NK-92 treated with Interleukin-12 subunit alpha and Interleukin-12 subunit beta, amount 100 ng/mL, for 24 hours (cell line): ENCODE measurements at regions not wholly inside any gene's neighbourhood (a gene's known extent, or its start where the extent isn't known, plus 50 kb on each side); places are given as distances from the start of the nearest gene placed in this dataset.

Experiments used
- DNase-seq: peaks from one replicate; lab custom pipeline; 2025; lab: John Stamatoyannopoulos, UW

DNA sequence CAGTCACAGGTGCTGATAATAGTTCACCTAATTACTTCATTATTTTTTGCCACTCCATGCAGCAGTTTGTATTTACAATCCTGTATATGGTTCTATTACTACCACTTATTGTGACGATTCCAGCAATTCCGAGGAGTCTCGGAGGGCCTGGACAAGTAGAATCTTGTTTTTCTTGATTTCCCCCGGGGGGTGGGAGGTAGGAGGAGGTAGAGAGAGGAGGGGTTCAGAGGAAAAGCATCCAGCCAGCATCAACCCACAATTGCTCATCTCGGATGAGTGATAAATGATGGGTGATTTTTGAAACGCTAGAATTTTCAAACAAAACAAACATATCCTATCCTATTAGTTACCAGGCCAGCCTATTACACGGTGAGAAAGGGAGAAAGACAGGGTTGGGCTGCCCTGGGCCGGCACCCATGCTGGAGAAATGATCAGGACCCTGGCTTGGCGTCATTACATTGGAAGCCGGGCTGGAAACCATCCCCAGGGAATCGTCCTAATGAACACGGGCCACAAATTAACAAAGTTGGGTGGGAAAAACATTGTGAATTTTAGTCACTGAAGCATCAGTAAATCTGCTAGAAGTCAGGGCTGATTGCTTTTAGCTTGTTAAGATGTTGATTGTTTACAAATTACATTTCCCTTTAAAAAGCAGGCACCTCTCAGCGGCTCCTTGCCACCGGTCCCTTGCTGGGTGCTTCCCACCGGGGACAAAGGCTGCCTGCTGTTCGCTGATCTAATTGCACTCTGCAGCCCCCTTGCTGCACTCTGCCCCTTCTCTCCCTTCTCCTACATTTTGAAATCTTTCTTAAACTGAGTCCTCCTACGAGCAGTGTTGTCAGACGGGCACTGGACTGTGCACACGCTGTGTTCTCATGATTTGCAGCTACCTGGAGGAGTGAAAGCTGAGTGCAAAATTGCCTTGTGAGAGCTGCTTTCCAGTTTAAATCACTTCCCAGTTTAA is 95.5 kb downstream of the FAM204A start:
- no peak for DNase-seq

DNA sequence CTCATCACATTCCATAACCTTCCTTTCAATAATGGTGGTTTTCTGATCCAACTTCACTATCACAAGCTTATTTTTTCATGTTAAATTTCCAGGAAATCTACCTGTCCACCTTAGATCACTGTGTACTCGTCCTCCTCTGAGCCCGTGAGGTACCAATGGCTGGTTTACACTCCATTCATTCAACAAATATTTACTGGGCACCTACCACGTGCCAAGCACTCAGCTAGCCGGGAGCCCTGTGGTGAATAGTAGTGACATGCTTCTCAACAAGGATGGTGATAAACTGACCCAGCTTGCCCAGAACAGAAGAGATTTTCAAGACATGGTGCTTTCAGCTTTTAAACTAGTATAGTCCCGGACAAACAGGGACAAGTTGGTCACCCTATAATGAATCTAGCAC is 98.2 kb downstream of the FAM204A start:
- DNase-seq: no peak

DNA sequence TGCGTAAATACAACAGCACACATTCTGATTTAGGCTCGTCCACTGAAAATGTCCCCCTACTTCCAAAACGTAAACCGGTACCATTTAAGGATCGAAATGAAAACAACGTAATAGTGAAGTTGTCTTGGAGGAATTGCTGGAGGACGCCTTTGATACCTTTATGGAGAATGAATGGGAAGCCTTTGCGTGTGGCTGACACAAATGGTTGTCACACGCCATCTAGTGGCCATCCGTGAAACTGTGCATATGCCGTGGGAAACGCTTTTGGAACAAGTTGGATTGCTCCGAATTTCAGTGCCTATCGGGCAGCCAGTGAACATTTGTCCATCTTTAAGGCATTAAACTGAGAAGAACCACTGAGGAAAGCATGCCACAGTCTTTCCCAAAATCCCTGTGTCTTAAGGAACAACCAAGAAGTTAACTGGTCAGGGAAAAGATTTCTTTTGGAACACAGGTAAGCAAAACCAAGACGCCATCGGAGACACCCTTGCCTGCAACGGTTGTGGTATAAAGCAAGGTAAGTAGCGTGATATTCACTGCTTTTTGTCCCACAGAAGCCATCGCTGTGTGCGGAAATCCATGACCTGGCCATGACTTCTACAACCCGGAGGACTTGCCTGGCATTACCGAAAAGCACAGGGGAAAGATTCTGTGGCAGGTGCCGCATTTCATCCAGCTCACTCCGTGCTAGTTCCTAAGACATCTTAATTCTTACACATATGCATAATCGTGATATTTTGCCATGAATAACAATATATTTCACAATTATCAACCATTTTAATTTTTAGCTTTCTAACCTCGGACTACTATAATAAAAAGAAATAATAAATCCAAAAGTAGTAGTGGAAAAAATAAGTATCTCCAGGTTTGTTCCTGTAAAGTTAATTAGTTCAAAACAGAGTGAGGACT is 100.6 kb downstream of the FAM204A start:
- DNase-seq: peak; percentile 10

DNA sequence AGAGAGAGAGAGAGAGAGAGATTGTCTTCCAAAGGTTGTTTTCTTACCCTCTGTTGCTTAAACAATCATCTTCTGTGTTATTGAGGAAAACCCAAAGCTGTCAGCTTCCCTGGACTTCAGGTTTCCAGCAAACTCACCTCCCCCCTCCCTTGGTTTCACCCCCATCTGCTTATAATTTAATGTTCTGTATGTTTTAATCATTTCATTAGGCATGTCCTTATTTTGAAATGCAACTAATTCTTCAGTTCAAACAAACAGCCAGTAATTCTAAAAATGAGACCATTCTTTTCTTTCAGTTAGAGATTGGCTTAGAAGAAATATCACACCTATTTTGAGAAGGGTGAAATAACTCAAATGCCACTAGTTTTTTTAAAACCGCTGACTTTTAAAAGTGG is 102.9 kb downstream of the FAM204A start:
- no peak for DNase-seq

DNA sequence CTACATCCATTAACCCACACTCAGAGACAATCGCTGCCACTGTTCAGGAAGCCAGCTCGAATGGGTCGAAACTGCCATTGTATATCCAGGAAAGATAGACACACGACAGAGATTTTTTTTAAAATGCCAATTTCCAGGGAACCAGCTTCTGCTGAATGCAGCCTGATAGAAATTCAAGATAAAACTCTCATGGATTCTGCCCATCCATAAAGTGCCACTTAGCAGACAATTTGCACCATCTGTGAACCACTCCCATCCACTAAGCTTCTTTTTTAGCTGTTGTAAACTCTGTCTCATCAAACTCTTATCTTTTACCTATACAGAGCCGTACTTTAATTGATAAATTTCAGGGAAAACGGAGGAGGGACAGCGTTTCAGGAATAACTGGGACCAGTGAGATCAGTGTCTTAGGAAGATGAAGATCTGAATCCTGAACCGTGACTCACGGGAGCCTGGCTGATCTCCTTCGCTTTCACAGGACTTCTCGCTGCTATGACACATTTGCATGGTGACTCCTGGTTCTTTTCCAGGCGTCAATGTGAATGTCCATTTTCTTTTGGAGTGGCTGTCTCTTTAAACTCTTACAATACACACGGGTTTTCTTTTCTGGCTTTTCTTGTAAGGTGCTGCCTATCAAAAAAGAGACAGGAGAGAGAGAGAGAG is 103.4 kb downstream of the FAM204A start:
- no peak for DNase-seq

DNA sequence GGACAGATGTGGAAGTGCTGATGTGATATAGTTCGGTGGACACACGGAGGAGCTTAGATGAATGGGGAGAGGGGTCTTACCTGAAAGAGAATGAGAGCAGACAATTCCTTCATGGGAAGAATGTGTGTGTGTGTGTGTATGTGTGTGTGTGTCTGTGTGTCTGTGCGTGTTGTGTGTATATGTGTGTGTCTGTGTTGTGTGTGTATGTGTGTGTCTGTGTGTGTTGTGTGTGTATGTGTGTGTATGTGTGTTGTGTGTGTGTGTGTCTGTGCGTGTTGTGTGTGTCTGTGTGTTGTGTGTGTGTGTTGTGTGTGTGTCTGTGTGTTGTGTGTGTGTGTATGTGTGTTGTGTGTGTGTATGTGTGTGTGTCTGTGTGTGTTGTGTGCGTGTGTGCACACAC is 104.2 kb downstream of the FAM204A start:
- DNase-seq: no peak

DNA sequence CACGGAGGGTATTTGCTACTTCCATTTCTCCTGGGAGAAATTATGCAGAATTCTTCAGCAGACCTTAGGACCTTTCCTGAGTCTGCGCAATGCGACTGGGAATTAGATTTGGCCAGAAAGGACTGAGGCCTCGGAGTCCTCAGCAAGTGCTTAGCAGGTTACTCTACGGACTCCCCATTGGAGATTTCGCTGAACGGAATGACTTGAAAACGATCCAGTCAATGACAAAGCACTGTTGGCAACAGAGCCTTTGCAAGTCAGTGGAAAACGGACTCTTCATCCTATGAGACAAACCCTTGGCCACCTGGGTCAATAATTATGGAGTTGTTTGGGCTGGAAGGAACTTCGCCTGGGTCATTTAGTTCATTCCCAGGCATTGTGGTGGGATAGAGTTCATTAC is 107.4 kb downstream of the FAM204A start:
- no peak for DNase-seq

DNA sequence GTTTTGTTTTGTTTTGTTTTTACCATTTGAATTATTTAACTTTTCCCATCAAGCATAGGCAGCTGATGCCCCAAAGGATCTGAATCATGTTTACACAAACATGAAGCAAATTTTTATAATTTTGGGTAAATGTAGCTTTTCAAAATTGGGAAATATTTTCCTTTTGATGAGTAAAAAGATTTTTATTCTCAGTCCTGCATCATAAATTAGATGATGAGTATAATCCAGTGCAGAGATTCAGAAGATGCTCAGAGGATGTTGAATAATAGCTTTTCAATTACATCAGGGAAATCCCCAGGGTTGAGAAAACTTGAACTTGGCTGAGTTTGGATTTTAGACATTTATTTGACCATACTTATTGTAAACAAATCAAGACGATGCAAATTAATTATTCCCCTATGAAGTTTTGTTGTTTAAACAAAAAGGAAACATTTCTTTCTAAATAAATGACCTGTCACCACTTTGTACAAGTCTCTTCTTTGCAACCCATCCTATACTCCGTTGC is 121.7 kb downstream of the FAM204A start:
- no peak for DNase-seq

DNA sequence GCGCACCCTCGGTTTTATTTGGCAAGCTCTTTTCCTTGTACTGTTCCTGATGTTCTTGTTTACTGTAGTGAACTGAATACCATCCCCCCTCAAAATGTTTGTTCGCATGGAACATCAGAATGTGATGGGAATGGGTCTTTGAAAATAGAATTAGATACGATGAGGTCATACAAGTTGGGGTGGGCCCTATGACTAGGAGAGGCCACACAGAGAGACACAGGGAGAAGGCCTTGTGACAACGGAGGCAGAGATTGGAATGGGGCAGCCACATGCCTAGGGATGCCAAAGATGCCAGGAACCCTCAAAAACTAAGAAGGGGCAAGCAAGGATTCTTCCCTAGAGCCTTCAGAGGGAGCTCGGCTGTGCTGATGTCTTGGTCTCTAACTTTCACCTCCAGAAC is 123.6 kb downstream of the FAM204A start:
- DNase-seq: no peak

DNA sequence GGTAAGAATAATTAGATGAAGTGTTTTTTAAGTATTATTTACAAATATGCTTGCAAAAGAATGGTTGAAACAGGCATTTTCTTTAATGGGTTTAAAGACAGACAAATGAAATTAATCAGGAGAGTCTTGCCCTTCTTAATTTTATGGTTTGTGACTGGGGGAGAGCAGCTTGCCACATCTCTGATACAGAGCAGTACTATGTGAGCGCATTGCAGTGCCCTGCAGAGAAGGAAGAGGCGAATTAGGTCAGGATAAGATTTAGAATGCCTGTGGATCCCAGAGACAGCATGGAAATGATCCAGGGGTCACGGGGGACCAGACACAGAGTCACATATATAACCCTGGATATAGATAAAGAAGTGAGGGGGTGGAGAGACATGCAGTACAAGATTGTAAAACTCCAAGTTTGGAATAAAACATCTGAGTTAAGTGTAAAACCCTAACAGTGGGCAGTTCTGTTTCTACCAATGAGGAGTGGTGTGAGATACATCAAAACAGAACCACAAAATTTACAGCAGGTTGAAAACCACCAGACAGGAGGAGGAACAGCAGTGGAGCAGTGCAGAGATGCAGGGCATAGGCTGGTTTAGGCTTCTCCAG is 125.5 kb downstream of the FAM204A start:
- DNase-seq: no peak

DNA sequence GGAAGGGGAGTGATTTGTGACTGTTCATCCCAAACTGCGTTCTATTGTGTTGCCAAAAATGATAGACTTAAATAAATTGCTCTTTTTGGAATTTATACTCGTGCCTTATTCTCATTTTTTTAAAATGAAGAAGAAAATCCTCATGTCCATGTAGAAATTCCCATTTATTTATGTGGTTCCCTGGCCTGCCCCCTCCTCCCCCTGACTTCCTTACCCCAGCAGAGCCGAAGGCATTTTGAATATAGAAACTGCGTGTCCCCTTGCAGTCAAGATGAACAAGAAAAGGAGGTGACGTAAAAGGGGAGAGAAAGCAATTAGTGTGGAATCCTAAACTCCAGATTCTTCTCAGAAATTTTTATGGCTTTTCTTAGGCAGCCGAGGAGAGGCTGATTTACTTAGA is 126.1 kb downstream of the FAM204A start:
- no peak for DNase-seq

DNA sequence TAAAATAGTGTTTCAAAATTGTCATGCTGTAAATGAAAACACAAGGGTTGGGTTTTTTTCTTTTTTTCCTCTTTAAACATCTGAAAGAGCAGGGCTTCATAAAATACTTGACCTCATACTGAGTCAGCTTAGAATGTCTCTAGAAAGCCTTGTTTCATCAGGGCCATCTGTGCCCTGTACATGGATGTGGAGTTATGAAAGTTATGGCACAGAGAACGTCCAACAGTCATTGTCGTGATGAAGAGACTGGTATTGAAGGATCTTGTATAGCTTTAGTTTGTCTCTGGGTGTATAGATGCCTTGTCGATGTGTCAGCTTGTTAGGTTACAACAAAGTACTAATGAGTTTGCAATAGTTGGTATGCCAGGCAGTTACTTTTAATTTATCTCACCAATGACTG is 127.3 kb downstream of the FAM204A start:
- DNase-seq: no peak

DNA sequence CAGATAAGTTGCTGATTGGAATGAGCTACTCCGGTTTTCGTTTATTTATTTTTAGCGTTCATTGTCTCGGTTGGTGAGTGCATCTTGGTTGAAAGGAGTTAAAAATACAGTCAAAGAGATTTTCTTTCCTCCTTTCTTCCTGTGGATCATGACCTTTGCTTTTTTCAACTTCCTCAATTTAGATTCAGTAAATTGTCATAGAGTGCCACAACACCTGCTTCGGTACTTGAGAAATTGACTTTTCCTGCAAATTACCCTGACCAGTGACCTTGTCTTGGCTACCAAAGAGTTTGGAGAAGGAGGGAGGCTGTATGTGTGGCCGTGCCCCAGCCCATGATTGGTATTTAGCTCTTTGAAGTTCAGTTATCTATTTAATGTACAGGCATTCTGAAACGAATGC is 128.7 kb downstream of the FAM204A start:
- DNase-seq: no peak

DNA sequence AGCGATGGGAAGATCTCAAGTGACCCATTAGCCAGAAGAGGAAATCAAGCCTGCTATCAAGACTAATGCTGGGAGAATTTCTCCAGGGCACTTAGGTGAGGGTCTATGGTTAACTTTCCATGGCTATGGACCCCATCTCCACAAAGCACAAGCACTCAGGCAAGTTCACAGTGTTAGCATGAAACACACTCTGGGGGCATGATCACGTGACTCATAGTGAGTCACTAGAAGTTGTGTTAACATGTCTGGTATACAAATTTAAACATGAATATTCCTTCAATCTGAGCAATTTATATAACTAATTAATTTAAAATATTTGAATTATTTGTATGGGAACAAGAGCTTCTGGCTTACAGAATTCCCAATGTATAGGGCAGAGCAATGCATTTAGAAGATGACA is 131.8 kb downstream of the FAM204A start:
- no peak for DNase-seq

DNA sequence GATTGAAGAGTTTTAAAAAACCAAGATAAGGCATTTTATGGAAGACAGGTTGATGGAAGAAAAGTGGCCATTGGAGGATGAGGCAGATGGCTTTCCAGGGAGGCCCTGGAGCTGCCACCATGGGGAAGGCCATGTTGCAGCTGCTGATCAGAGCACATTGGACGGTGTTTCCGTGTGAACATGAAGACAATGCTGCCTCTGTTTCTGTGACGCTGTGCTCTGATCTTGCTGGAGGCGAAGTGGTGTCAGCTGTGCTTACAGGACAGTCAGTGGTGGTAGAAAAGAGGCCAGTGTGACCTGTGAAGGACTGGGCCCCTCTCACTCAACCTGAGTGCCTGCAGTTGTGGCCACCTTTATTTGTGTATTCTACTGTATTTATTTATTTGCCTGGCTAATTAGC is 132.9 kb downstream of the FAM204A start:
- no peak for DNase-seq

DNA sequence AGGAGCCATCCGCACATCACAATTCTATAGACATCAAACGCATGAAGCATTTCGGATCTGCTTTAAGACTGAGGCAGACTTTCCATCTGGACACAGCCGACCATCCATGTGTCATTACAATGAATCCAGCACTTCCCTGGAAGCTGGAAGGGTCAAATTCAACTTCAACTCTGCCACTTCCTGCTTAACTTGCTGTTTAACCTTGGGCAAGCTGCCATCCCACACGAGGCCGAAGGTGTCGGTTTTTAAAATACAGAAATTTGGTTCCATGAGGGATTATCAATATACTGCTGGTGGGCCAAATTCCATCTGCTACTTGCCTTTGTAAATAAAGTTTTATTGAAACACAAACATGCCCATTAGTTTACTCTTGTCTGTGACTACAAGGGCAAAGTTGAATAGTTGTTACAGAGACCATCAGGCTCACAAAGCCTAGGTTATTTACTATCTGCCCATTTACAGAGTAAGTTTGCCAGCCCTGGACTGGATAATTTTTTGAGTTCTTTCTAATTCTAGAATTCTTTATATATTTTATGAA is 134.6 kb downstream of the FAM204A start:
- DNase-seq: no peak

DNA sequence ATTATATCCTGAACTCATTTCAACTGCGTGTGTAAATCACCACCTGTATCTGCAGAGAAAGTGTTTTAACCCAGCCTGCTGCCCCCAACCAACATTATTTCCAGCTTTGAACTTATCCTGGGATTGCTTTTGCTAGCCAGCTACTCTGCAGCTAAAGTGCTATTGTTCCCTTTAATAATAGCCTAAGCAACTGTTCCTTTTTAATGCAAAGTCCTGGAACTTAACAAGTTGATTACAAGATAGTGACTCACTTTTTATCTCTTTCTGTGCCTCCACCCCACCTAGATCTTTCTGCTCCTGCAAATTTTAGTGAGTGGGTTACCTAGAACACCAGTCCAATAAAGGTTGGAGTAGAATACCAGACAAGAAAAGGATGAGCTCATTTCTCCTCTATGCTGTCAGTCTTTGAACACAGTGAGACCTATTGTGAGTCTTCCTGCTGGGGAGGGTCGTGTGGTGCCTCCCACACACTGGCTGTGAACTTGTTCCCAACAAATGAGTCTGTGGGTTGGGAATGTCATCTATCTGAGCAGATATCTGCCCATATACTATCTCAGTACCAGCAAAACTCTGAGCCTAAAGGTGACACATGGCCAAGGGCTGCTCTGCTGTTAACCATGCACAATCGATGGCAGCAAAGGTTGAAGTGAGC is 137.7 kb downstream of the FAM204A start:
- no peak for DNase-seq

DNA sequence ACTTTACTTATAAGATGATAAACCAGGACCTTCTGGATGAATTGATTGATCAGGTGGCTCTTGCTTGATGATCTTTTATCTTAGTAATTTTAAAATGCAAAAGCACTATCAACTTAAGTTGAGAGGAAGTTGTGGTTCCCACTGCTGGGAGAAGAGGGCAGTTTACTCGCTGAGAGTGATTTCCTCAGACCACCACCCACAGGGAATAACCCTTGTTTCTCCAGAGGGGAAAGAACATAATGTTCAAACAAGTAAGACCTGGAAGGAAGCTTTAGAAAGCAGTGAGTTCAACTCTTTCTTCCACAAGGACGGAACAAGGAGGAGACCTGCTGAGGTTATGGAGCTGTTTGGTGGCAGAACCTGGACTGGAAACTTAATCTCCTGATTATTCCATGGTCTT is 138.7 kb downstream of the FAM204A start:
- DNase-seq: no peak

DNA sequence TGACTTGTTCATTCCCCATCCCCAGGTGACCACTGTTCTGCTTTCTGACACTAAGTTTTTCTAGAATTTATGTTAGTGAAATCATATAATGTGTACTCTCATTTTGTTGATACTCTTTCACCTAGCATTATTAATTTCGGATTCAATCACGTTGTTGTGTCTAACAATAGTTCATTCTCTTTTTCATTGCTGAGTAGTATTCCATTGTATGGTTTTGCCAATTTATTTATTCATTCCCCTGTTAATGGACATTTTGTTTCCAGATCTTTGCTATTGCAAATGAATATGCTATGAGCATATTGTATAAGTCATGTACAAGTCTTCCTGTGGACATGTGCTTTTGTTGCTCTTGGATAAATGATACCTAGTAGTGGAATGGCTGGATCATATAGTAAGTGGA is 146.4 kb downstream of the FAM204A start:
- no peak for DNase-seq

DNA sequence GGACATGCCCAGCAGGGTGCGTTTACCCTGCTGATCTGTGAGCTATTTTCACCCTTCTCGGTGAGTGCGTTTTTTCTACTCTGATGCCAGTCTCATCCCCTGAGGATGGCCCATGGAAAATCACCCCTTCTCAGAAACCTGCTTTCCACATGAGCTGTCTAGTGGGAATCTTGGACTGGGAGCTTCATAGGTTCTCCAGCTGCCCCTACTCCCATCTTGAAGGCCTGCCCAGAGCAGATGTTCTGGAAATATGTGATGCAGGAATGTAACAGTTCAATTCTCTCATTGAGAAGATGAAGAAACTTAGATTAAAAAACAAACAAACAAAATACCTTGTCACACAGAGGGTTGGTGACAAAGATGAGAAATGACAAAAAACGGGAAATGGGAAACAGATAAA is 146.9 kb upstream of the RAB11FIP2 start:
- no peak for DNase-seq

DNA sequence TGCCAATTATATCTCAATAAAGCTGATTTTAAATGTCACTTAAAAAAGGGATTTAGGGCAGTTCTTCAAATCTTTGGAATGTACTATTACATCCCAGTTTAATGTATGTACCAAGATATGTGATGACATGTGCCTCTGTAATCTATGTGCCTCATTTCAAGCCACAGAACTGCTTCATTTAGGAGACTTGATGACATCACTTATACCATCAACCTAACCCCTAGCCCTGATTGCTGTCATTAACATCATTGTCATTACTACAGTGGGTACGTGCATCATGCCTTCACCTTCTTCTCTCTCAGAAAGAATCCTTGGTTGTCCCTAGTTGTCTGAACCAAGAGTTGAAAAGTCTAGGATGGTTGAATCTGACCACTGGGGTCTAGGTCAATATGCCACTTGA is 134.3 kb upstream of the RAB11FIP2 start:
- no peak for DNase-seq
